ENCODE measurements at regions not wholly inside any gene's neighbourhood (a gene's known extent, or its start where the extent isn't known, plus 50 kb on each side); places are given as distances from the start of the nearest gene placed in this dataset.
"Not testable (repeated sequence)": the region's sequence is repeated elsewhere in the genome, so short reads cannot be mapped to it uniquely, and the experiment has no call there.

- not testable (repeated sequence) for DNase-seq; H3K4me3 Mint-ChIP-seq; ATAC-seq (replicated peaks)
Observed at GRCh38 chr5:34378498-34378897, 277.6 kb upstream of the RAI14 start.

GRCh38 chr5:34388754-34389153 lies 267.4 kb upstream of the RAI14 start:
- H3K27me3 Mint-ChIP-seq; H3K4me3 Mint-ChIP-seq; H3K4me1 Mint-ChIP-seq (ENCODE audit: low read depth in 2 of 2); H3K9me3 Mint-ChIP-seq; ATAC-seq (replicated peaks); H3K36me3 Mint-ChIP-seq (ENCODE audit: insufficient read depth); H3K27ac Mint-ChIP-seq; DNase-seq: not testable (repeated sequence)

More at GRCh38 chr5:34378498-34378897, 277.6 kb upstream of the RAI14 start:
- not testable (repeated sequence) for H3K27me3 Mint-ChIP-seq; H3K9me3 Mint-ChIP-seq; H3K4me1 Mint-ChIP-seq (ENCODE audit: low read depth in 2 of 2); H3K27ac Mint-ChIP-seq; H3K36me3 Mint-ChIP-seq (ENCODE audit: insufficient read depth)

- H3K36me3 Mint-ChIP-seq (ENCODE audit: insufficient read depth) = no peaks in the 10 kb centered on the region
- H3K4me1 Mint-ChIP-seq (ENCODE audit: low read depth in 2 of 2) = no peaks in the 10 kb centered on the region
- no peak overlapping the region for H3K4me3 Mint-ChIP-seq
- ATAC-seq (replicated peaks) (no peak), DNase-seq (no peak)
- H3K9me3 Mint-ChIP-seq = no peaks in the 10 kb centered on the region
- no peak overlapping the region for H3K27ac Mint-ChIP-seq
- H3K27me3 Mint-ChIP-seq = peaks cover 4 to 8% of the 10 kb centered on the region in 2 donors
Observed at GRCh38 chr5:34409373-34409772, 246.8 kb upstream of the RAI14 start.

- Mint-ChIP-seq H3K9me3 (no peaks in the 10 kb centered on the region), H3K36me3 (ENCODE audit: insufficient read depth) (no peaks in the 10 kb centered on the region), H3K4me1 (ENCODE audit: low read depth in 2 of 2) (no peaks in the 10 kb centered on the region), H3K27me3 (peaks cover 4 to 10% of the 10 kb centered on the region in 2 donors), H3K4me3 (no peak overlapping the region), H3K27ac (no peak overlapping the region)
- ATAC-seq (replicated peaks) (no peak), DNase-seq (no peak)
Observed at GRCh38 chr5:34410411-34411139, 245.6 kb upstream of the RAI14 start.

GRCh38 chr5:34411470-34412346 lies 244.4 kb upstream of the RAI14 start:
- Mint-ChIP-seq H3K27ac (no peak overlapping the region), H3K36me3 (ENCODE audit: insufficient read depth) (no peaks in the 10 kb centered on the region), H3K4me1 (ENCODE audit: low read depth in 2 of 2) (no peaks in the 10 kb centered on the region), H3K4me3 (no peak overlapping the region), H3K27me3 (peaks cover 7 to 15% of the 10 kb centered on the region in 2 donors), H3K9me3 (no peaks in the 10 kb centered on the region)
- no peak for DNase-seq
- no peak for ATAC-seq (replicated peaks)

- no peak for ATAC-seq (replicated peaks)
- Mint-ChIP-seq H3K4me3 (no peak overlapping the region), H3K36me3 (ENCODE audit: insufficient read depth) (no peaks in the 10 kb centered on the region), H3K27me3 (peaks cover 7 to 15% of the 10 kb centered on the region in 2 donors), H3K27ac (no peak overlapping the region), H3K4me1 (ENCODE audit: low read depth in 2 of 2) (no peaks in the 10 kb centered on the region), H3K9me3 (no peaks in the 10 kb centered on the region)
- DNase-seq = no peak
Observed at GRCh38 chr5:34412736-34413135, 243.4 kb upstream of the RAI14 start.

GRCh38 chr5:34415559-34416198 lies 240.4 kb upstream of the RAI14 start:
- Mint-ChIP-seq H3K9me3 (no peaks in the 10 kb centered on the region), H3K36me3 (ENCODE audit: insufficient read depth) (no peaks in the 10 kb centered on the region), H3K4me3 (no peak overlapping the region), H3K4me1 (ENCODE audit: low read depth in 2 of 2) (no peaks in the 10 kb centered on the region), H3K27ac (no peak overlapping the region), H3K27me3 (peaks cover 7% of the 10 kb centered on the region in 2 donors)
- peak; percentile 32 for ATAC-seq (replicated peaks)
- DNase-seq = no peak

GRCh38 chr5:34416501-34417008 lies 239.6 kb upstream of the RAI14 start:
- Mint-ChIP-seq H3K36me3 (ENCODE audit: insufficient read depth) (no peaks in the 10 kb centered on the region), H3K9me3 (no peaks in the 10 kb centered on the region), H3K27me3 (peaks cover 7% of the 10 kb centered on the region in 2 donors), H3K4me1 (ENCODE audit: low read depth in 2 of 2) (no peaks in the 10 kb centered on the region), H3K27ac (no peak overlapping the region), H3K4me3 (no peak overlapping the region)
- ATAC-seq (replicated peaks) (no peak), DNase-seq (no peak)

- not testable (repeated sequence) for H3K9me3 Mint-ChIP-seq; H3K36me3 Mint-ChIP-seq (ENCODE audit: insufficient read depth); H3K27ac Mint-ChIP-seq; H3K4me3 Mint-ChIP-seq; ATAC-seq (replicated peaks); DNase-seq; H3K4me1 Mint-ChIP-seq (ENCODE audit: low read depth in 2 of 2)
- H3K27me3 Mint-ChIP-seq = peaks cover 14 to 15% of the 10 kb centered on the region in 2 donors
Observed at GRCh38 chr5:34420191-34420590, 235.9 kb upstream of the RAI14 start.

- no peaks in the 10 kb centered on the region for H3K4me1 Mint-ChIP-seq (ENCODE audit: low read depth in 2 of 2)
- peaks cover 17 to 38% of the 10 kb centered on the region in 2 donors for H3K27me3 Mint-ChIP-seq
- ATAC-seq (replicated peaks) = no peak
- DNase-seq = no peak
- H3K4me3 Mint-ChIP-seq = no peak overlapping the region
- no peaks in the 10 kb centered on the region for H3K9me3 Mint-ChIP-seq
- no peak overlapping the region for H3K27ac Mint-ChIP-seq
- no peaks in the 10 kb centered on the region for H3K36me3 Mint-ChIP-seq (ENCODE audit: insufficient read depth)
Observed at GRCh38 chr5:34436761-34437501, 219.2 kb upstream of the RAI14 start.

- Mint-ChIP-seq H3K36me3 (ENCODE audit: insufficient read depth) (peaks cover 2% of the 10 kb centered on the region), H3K9me3 (no peaks in the 10 kb centered on the region), H3K4me3 (no peak overlapping the region), H3K4me1 (ENCODE audit: low read depth in 2 of 2) (no peaks in the 10 kb centered on the region), H3K27ac (no peak overlapping the region), H3K27me3 (peaks cover 5 to 17% of the 10 kb centered on the region in 2 donors)
- no peak for DNase-seq
- no peak for ATAC-seq (replicated peaks)
Observed at GRCh38 chr5:34439601-34440000, 216.5 kb upstream of the RAI14 start.

- not testable (repeated sequence) for DNase-seq; H3K36me3 Mint-ChIP-seq (ENCODE audit: insufficient read depth); H3K4me3 Mint-ChIP-seq; ATAC-seq (replicated peaks); H3K27ac Mint-ChIP-seq; H3K4me1 Mint-ChIP-seq (ENCODE audit: low read depth in 2 of 2); H3K9me3 Mint-ChIP-seq
- peaks cover 7 to 18% of the 10 kb centered on the region in 2 donors for H3K27me3 Mint-ChIP-seq
Observed at GRCh38 chr5:34441767-34442166, 214.4 kb upstream of the RAI14 start.

- Mint-ChIP-seq H3K27me3 (peaks cover 48% of the 10 kb centered on the region in 2 donors), H3K9me3 (no peaks in the 10 kb centered on the region), H3K36me3 (ENCODE audit: insufficient read depth) (peaks cover 2% of the 10 kb centered on the region), H3K4me1 (ENCODE audit: low read depth in 2 of 2) (no peaks in the 10 kb centered on the region), H3K27ac (no peak overlapping the region), H3K4me3 (no peak overlapping the region)
- ATAC-seq (replicated peaks) (no peak), DNase-seq (no peak)
Observed at GRCh38 chr5:34447424-34447823, 208.7 kb upstream of the RAI14 start.

Measured in effector memory CD8-positive, alpha-beta T cell (primary cell).